ENCODE measurements at regions not wholly inside any gene's neighbourhood (a gene's known extent, or its start where the extent isn't known, plus 50 kb on each side); places are given as distances from the start of the nearest gene placed in this dataset.
"Not testable (repeated sequence)": the region's sequence is repeated elsewhere in the genome, so short reads cannot be mapped to it uniquely, and the experiment has no call there.

DNA sequence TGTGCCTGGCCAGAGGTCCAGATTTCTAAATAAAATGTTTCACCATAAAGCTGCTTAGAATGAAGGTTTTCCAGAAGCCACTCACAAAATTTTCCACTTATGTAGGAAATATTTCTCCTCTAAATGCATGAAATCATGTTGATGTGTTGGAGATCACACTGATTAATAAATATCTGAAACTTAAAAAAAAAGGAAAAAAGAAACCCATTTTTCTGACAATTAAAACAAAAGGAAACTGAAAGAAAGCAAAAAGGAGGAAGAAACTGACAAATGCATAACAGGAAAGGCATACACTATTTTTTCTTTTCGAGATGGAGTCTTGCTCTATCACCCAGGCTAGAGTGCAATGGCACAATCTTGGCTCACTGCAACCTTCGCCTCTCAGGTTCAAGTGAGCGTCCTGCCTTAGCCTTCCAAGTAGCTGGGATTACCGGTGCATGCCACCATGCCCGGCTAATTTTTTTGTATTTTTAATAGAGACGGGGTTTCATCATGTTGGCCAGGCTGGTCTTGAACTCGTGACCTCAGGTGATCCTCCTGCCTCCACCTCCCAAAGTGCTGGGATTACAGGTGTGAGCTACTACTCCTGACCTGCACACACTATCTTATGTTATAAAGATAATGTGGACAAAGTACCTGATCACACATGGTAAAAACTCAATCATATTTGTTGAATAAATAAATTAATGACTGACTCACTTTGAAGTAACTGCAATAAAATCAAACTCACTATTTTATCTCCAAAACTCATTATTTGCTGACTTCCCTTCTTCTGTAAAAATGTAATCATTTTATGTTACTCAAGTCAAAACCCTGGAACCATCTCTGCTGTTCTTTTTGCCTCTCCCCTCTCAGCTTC is 149.8 kb upstream of the NR5A2 start:
- DNase-seq: no peak

DNA sequence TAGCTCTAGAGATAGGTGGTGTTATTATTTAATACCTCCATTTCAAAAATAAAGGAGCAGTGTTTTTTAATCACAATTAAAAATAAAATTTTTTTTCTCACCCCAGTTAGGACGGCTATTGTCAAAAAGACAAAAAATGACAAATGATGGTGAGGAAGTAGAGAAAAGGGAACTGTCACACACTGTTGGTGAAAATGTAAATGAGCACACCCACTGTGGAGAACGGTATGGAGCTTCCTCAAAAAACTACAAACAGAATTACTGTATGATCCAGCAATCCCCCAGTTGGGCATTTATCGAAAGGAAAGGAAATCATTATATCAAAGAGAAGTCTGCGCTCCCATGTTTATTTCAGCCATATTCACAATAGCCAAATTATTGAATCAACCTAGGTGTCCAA is 148.7 kb upstream of the NR5A2 start:
- no peak for DNase-seq

DNA sequence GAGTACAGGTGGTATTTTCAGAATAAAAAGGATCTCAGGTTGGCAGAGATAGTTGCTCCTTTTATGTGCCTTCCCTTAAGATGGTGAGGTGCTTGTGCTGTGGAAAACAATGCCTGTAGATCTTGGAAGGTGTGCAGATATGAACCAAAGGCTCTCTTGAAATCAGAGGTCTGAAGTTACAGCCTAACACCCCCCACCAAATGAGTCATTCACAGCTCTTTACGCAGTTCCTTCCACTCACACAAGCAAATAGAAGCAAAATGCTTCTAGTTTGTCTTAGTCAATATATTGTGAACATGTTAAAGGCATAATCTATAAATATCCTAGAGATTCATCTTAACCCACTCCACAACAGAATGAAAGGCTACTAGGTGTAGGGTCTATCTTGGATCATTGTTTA is 128.9 kb upstream of the NR5A2 start:
- DNase-seq: no peak

DNA sequence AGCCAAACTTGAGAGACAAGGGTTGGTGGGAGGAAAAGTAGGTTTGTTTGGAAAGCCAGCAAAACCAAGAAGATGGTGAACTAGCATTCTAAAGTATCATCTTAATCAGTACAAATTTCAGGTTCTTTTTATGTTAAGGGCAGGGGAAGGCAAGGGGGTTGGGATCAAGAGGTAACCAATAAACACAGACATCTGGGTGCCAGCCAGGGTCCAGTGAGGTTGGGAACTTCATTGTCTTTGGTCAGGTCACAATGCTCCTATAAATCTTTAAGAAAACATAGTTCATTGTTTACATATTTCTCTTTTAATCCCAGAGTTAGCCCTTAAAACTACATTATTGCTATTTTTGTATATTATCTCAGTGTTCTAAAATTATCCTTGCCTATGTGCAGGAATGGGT is 126.2 kb upstream of the NR5A2 start:
- no peak for DNase-seq

DNA sequence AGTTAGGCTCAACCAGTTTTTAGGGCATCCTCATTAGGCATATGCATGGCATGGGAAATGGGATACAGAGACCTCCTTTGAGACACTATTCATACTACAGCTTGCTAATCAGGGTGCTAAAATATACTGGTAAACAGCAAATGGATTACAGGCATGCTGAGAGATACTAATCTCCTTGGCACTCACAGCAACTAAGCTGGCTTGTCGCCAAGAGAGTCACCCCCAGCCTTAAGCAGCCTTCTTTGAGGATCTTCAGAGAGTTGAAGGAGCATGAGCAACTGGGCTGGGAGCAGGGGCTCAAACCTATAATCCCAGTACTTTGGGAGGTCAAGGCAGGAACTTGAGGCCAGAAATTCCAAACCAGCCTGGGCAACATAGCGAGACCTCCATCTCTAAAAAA is 120.1 kb upstream of the NR5A2 start:
- DNase-seq: no peak

DNA sequence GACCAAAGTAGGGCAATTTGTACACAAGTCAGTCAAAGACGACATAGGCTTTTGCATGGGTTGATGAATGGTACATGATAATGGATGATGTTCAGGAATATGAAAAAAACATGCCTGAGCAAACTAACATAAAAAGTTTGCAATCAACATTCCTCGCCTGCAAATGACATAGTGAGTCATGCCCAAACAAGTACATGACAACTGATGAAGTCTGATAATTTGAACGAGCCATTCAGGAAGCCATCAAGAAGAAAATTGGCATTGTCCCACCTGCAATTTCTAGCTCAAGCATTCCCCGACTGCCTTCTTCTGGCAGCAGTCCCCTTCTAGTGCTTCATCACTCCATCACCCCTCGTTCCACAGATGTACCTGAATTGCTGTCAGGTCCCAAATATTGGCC is 118.4 kb upstream of the NR5A2 start:
- no peak for DNase-seq

DNA sequence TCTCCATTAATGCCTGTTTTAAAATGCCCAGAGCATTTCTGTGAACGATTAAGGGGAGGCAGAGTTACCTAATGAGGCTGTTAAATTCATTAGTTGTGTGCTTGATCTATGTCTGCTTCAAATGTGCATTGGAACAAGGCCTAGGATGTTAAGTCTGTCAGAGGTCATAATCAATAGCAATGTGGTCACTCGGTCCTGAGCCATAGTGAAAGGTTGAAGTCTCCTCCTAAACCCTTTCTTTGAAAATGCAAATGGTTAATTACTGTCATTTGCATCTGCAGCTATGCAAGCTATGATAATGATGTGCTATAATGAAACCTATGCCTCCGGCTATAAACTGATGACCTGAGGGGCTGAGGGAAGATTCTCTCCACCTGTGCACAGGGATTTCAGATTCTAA is 114.2 kb upstream of the NR5A2 start:
- no peak for DNase-seq

DNA sequence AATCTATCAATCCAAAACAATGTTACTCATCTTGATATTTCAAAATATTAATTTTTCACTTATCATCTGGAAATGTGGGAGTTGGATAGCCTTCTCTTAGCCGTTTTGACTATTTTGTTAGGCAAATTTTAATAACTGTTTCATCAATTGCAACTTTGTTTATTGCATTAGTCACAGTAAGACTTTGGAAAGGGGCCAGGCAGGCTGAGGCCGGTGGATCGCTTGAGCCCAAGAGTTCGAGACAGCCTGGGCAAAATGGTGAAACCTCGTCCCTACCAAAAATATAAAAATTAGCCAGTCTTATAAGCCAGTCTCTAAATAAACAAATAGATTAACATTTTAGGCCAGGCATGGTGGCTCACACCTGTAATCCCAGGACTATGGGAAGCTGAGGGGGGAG is 113.0 kb upstream of the NR5A2 start:
- no peak for DNase-seq

DNA sequence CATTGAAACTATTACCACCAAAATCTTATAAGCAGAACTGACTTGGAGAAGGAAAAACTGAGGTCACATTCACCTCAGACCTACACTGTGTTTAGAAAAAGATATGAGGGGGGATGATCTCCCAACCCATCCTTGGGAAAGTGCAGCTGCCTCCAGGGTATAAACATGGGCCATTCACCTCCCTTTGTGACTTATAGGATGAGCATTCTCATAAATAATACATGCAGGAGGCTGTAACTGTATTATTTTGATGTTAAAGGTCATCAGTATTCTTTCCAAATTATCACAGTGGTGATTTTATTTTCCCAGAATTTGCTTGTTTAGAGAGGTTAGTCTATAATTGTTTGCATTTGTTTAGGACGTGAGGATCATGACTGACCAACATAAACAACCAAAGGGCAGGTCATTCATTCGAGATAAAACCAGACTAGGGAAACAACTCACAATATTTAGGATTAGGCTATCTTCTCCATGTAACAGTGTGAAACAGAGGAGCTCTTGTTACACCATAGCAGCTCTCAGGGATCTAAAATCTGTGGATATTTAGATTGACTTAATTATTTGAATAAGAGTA is 109.2 kb upstream of the NR5A2 start:
- DNase-seq: no peak

DNA sequence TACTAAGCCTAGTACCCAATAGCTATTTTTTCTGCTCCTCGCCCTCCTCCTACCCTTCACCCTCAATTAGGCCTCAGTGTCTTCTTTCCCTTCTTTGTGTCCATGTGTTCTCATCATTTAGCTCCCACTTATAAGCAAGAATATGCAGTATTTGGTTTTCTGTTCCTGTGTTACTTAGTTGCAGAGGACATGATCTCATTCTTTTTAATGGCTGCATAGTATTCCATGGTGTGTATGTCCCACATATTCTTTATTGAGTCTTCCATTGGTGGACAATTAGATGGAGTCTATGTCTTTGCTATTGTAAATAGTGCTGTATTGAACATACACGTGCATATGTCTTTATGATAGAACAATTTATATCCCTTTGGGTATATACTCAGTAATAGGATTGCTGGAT is 106.9 kb upstream of the NR5A2 start:
- no peak for DNase-seq

DNA sequence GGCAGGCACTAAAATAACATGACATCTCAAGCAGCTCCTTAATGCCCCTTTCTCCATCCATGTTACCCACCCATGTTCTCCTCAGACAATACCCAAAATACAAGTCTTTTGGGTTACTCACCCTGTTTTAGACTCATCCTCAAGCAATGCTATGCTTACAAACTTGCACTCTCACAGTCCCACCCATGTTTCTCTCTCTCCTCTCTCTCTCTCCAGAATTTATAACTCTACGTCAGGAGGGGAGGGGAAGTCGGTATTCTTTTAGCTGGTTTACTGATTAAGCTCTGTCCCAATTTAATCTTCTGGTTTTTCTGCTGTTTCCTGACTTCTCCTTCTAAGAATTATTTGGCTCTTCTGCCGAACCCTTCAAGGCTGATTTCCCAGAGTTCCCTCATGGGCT is 98.0 kb upstream of the NR5A2 start:
- DNase-seq: no peak

DNA sequence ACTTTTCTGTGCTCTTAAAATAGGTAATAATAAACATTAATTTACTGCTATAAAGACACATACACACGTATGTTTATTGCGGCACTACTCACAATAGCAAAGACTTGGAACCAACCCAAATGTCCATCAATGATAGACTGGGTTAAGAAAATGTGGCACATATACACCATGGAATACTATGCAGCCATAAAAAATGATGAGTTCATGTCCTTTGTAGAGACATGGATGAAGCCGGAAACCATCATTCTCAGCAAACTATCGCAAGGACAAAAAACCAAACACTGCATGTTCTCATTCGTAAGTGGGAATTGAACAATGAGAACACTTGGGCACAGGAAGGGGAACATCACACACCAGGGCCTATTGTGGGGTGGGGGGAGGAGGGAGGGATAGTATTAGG is 97.4 kb upstream of the NR5A2 start:
- DNase-seq: not testable (repeated sequence)

DNA sequence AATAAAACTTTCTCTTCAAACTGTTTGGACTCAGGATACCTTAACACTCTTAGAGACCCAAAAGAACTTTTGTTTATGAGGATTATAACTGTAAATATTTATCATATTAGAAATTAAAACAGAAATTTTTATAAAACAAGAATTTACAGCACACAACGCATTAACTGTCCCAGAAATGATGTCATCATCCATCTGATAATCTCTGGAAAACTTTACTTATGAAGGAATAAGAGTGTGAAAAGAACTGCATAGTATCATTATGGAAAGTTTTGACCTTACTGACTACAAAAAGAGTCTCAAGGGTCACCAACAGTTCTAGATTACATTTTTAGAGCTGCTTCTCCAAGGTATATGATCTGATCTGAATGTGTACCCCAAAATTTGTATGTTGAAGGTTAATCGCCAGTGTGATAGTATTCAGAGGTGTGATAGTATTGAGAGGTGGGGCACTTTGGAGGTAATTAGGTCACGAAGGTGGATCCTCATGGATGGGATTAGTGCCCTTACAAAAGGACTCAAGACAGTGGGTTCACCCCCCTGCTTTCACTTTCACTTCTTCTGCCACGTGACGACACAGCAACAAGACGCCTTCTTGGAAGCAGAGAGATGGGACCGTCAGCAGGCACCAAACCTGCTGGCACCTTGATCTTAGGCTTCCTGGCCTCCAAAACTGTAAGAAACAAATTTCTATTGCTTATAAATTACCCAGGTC is 95.7 kb upstream of the NR5A2 start:
- no peak for DNase-seq

DNA sequence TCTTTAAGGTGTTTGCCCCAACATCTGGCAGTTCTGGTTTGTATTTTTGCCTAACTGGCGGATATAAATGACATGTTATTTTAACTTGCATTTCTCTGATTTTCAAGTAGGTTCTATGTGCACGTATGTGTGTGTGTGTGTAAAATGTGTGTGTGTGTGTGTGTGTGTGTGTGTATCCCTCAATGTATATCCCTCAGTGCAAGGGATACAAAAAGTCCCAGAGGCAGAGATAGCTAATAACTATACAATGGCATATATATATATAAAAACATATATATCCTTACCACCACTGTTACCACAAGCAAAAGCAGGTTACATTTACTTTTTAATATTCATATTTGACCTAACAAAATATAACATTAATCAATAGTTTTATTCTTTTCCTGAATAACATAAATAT is 95.0 kb upstream of the NR5A2 start:
- no peak for DNase-seq

DNA sequence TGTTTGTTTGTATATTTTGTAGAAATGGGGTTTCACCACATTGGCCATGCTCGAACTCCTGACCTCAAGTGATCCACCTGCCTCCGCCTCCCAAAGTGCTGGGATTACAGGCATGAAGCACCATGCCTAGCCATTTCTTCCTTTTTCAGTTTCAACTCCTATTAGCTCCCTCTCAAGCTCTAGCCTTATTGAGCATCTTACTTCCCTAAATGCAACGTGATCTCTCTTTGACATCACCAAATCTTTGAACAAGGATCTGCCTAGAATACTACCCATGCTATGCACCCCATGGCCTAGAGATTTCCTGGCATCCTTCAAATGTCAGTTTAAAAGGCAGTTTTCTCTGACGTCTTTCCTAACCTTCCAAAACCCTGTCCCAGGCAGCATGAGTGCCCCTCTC is 91.1 kb upstream of the NR5A2 start:
- DNase-seq: no peak

DNA sequence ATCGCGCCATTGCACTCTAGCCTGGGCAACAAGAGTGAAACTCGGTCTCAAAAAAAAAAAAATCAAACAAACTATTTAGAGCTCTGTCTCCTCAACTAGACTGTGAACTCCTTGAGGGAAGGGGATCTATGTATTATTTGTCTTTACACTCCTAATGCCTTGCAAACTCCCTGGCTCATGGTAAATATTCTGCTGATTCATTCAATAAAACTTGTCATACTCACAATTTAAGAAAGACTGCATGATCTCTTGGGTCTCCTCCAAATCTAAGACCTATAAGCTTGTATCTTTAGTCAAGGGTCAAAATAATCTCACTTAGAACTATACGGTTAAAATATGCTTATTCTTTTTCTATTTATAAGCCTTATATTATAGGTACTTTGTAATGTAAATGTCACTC is 90.3 kb upstream of the NR5A2 start:
- no peak for DNase-seq

DNA sequence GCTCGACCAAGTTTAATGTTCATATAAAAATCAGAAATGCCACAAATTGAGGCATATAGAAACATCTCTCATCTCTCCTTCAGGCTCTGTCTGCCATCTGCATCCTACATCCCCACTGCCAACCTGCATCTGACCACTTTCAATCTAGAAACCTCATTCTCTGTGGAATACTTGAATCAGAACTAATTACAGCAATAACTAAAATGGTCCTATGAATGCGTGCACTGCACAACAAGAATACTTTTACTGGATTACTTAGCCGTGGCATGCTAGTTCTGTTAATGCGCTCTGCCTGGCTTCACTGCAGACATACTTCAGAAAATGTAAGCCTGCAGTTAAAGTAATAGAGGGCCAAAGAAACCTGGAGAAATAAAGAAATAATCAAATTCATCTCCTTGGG is 89.8 kb upstream of the NR5A2 start:
- DNase-seq: no peak

DNA sequence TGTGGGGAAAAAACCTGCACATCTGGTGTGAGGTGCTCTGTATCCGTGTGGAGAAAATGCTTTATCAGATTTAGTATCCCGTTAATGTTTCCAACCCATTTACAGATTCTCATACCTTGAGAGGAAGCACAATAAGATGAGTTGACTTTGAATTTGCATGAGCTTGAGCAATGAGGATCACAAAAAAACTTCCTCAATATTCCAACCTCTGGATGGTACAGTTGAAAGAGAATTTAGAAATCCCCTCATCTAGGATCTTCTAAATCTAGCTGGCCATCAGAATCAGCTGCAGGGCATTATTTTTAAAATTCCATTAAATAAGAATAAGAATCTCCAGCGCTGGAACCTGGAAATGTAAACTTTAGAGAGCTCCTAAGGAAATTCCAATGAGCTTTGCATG is 82.5 kb upstream of the NR5A2 start:
- DNase-seq: no peak

DNA sequence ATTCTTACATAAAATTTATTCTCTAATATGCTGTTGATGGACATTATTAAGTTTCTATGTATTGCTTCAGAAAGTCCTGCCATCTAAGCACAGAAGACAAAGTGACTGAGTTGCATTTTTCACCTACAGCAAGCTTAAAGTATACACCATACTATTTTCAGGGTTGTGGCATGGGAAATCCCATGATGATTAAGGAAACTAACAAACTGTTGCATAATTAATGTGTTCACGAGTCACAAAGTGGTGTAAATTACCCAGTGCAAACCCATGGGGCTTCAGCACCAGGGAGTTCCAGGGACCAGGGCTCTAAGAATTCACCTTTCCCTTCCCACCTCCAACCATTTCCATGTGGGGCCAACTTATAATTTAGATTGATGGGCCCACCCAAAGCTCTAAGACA is 81.9 kb upstream of the NR5A2 start:
- DNase-seq: no peak

DNA sequence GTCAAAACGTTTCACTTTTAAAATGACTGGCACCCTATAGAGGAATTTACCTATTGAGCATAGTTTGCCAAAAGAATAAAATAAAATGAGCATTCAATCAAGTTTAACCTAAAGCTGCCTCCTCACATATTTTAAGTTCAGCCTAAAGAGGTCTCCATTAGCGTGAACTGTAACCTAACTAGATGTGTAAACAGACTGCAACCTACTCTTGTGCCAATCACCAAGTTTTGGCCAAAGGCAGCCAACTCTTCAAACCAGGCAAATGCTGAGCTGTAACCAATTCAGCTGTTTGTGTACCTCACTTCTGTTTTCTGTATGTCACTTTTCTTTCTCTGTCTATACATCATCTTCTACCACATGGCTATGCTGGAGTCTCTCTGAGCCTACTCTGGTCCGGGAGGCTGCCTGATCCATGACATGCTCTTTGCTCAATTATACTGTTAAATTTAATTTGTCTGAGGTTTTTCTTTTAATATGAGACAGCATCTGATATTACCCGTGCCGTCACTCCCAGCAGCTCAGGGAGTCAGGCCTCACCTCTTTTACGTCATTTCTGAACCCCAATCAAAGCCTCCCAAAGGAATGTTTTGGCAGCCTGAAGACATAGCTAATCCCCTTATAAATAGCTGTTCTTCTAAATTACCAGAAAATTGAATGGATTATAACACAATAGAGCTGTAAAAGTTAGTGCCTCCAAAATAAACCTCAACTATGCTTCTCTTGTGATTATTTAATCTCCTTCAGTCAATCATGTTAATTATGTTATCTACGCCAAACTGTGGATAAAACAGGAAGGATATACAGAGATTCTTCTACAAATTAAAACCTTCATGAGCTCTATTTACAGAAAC is 81.0 kb upstream of the NR5A2 start:
- no peak for DNase-seq

DNA sequence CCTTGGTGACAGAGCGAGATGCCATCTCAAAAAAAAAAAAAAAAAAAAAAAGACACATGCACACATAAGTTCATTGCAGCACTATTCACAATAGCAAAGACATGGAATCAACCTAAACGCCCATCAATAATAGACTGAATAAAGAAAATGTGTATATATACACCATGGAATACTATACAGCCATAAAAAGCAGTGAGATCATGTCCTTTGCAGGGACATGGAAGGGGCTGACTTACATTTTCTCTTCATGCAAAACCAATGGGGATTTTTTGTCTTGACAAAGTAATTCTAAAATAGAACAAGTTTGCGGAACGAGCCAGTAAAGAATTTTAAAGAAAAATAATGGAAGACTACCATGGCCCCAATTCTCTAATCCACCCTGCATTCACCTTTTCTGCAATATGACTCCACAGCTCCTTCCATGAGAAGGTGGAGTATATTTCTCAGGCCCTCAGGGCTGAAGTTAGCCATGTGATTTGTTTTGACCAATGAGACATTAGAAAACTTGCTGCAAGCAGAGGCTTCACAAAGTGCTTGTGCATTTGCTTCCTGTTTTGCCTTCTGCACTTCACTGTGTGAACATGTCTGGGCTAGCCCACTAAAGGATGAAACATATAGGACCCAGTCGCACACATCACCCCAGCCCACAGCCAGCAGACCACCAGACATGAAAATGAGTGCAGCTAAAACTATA is 78.8 kb upstream of the NR5A2 start:
- no peak for DNase-seq

DNA sequence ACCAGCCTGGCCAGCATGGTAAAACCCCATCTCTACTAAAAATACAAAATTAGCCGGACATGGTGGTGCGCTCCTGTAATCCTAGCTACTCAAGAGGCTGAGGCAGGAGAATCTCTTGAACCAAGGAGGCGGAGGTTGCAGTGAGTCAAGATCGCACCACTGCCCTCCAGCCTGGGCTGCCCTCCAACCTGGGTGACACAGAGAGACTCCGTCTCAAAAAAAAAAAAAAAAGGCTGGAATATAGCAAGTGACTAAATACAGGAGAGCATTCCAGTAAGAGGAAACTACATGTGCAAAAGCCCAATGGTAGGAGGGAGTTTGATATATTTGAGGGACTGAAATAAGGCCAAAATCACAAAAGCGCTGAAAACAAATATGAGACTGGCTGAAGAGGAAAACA is 76.5 kb upstream of the NR5A2 start:
- not testable (repeated sequence) for DNase-seq

DNA sequence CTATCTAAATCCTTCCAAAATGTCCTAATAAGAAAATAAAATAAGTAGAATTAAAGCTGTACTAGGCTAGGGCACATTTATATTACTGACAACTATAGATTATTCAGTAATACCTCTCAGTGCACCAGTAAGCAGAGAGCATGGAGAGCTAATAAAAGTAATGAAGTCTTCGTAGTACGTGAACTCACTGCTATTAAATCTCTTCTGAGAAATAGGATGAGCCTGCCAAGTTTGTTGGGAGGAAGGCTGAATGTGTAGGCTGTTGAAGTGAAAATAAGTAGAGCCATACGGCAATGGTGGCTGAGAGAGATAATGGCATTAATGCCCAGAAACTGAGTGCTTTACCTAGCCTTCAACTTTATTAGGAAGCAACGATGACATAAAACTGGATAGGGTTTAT is 73.9 kb upstream of the NR5A2 start:
- DNase-seq: no peak

Data from NCI-H187 (cell line).